ENCODE measurements at regions not wholly inside any gene's neighbourhood (a gene's known extent, or its start where the extent isn't known, plus 50 kb on each side); places are given as distances from the start of the nearest gene placed in this dataset.

GRCh38 chr12:45125997-45126396, 75.1 kb upstream of the DBX2 start:
- no peak for TF ChIP-seq EZH2 (IDR thresholded peaks at IDR 0.05; ENCODE audit: borderline replicate concordance, low read length)
- TF ChIP-seq, protein P1, sequence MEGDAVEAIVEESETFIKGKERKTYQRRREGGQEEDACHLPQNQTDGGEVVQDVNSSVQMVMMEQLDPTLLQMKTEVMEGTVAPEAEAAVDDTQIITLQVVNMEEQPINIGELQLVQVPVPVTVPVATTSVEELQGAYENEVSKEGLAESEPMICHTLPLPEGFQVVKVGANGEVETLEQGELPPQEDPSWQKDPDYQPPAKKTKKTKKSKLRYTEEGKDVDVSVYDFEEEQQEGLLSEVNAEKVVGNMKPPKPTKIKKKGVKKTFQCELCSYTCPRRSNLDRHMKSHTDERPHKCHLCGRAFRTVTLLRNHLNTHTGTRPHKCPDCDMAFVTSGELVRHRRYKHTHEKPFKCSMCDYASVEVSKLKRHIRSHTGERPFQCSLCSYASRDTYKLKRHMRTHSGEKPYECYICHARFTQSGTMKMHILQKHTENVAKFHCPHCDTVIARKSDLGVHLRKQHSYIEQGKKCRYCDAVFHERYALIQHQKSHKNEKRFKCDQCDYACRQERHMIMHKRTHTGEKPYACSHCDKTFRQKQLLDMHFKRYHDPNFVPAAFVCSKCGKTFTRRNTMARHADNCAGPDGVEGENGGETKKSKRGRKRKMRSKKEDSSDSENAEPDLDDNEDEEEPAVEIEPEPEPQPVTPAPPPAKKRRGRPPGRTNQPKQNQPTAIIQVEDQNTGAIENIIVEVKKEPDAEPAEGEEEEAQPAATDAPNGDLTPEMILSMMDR (IDR thresholded peaks at IDR 0.05; ENCODE audit: low read length): no peak
- Histone ChIP-seq H3K4me2 (ENCODE audit: low read length) (no peak overlapping the region), H3F3A (ENCODE audit: insufficient read depth, low read length) (no peaks in the 10 kb centered on the region), H3K9ac (ENCODE audit: low read length) (no peak overlapping the region), H3K9me2 (ENCODE audit: low read depth, low read length) (no peaks in the 10 kb centered on the region), H4K20me1 (ENCODE audit: insufficient read depth, low read length) (no peaks in the 10 kb centered on the region), H3K27ac (ENCODE audit: low read depth, low read length, poor library complexity, severe bottlenecking) (no peak overlapping the region), H3K27me3 (ENCODE audit: insufficient read depth, low read length) (no peaks in the 10 kb centered on the region), H3K4me1 (ENCODE audit: insufficient read depth, low read length, severe bottlenecking) (no peaks in the 10 kb centered on the region), H3K79me2 (ENCODE audit: insufficient read depth, low read length) (no peaks in the 10 kb centered on the region), H3K4me3 (ENCODE audit: low read depth, low read length, poor library complexity, severe bottlenecking) (no peak overlapping the region), H2AFZ (ENCODE audit: low read length) (no peak overlapping the region), H3K36me3 (ENCODE audit: insufficient read depth, low read length) (no peaks in the 10 kb centered on the region), H3K9me3 (ENCODE audit: low read length) (no peaks in the 10 kb centered on the region)

GRCh38 chr12:45128637-45129036, 77.7 kb upstream of the DBX2 start:
- Histone ChIP-seq H3K4me1 (ENCODE audit: insufficient read depth, low read length, severe bottlenecking) (no peaks in the 10 kb centered on the region), H3K9me2 (ENCODE audit: low read depth, low read length) (no peaks in the 10 kb centered on the region), H3K4me3 (ENCODE audit: low read depth, low read length, poor library complexity, severe bottlenecking) (no peak overlapping the region), H3K9me3 (ENCODE audit: low read length) (no peaks in the 10 kb centered on the region), H3F3A (ENCODE audit: insufficient read depth, low read length) (no peaks in the 10 kb centered on the region), H2AFZ (ENCODE audit: low read length) (no peak overlapping the region), H3K27me3 (ENCODE audit: insufficient read depth, low read length) (no peaks in the 10 kb centered on the region), H3K9ac (ENCODE audit: low read length) (no peak overlapping the region), H3K36me3 (ENCODE audit: insufficient read depth, low read length) (no peaks in the 10 kb centered on the region), H3K79me2 (ENCODE audit: insufficient read depth, low read length) (no peaks in the 10 kb centered on the region), H3K4me2 (ENCODE audit: low read length) (no peak overlapping the region), H4K20me1 (ENCODE audit: insufficient read depth, low read length) (no peaks in the 10 kb centered on the region), H3K27ac (ENCODE audit: low read depth, low read length, poor library complexity, severe bottlenecking) (no peak overlapping the region)
- TF ChIP-seq EZH2 (IDR thresholded peaks at IDR 0.05; ENCODE audit: borderline replicate concordance, low read length): no peak
- TF ChIP-seq, protein P1 (IDR thresholded peaks at IDR 0.05; ENCODE audit: low read length): no peak

GRCh38 chr12:45130881-45131281, 80.0 kb upstream of the DBX2 start:
- Histone ChIP-seq H3K36me3 (ENCODE audit: insufficient read depth, low read length) (no peaks in the 10 kb centered on the region), H3K4me3 (ENCODE audit: low read depth, low read length, poor library complexity, severe bottlenecking) (no peak overlapping the region), H3K4me2 (ENCODE audit: low read length) (no peak overlapping the region), H3F3A (ENCODE audit: insufficient read depth, low read length) (no peaks in the 10 kb centered on the region), H3K79me2 (ENCODE audit: insufficient read depth, low read length) (no peaks in the 10 kb centered on the region), H3K9me2 (ENCODE audit: low read depth, low read length) (no peaks in the 10 kb centered on the region), H3K27me3 (ENCODE audit: insufficient read depth, low read length) (no peaks in the 10 kb centered on the region), H3K9me3 (ENCODE audit: low read length) (no peaks in the 10 kb centered on the region), H3K9ac (ENCODE audit: low read length) (no peak overlapping the region), H2AFZ (ENCODE audit: low read length) (no peak overlapping the region), H3K27ac (ENCODE audit: low read depth, low read length, poor library complexity, severe bottlenecking) (no peak overlapping the region), H4K20me1 (ENCODE audit: insufficient read depth, low read length) (no peaks in the 10 kb centered on the region), H3K4me1 (ENCODE audit: insufficient read depth, low read length, severe bottlenecking) (no peaks in the 10 kb centered on the region)
- TF ChIP-seq, protein P1 (IDR thresholded peaks at IDR 0.05; ENCODE audit: low read length): peak; percentile 77
- no peak for TF ChIP-seq EZH2 (IDR thresholded peaks at IDR 0.05; ENCODE audit: borderline replicate concordance, low read length)
